ENCODE measurements at regions not wholly inside any gene's neighbourhood (a gene's known extent, or its start where the extent isn't known, plus 50 kb on each side); places are given as distances from the start of the nearest gene placed in this dataset.

GRCh38 chr3:95424279-95424678 is 1361.4 kb downstream of the NSUN3 start:
- WGBS, 3 donors = 78 to 82% (median 80%) methylated on average over 5 of the region's 5 CpGs
- H3K9me3 ChIP-seq = no peaks in the 10 kb centered on the region
- TF ChIP-seq CTCF (IDR thresholded peaks at IDR 0.05) = no peak
- H3K27ac ChIP-seq = no peak overlapping the region
- ATAC-seq = no peak
- H3K4me3 ChIP-seq = no peak overlapping the region
- H3K36me3 ChIP-seq (ENCODE audit: insufficient read depth in 1 of 2, low read depth in 1 of 2) = no peaks in the 10 kb centered on the region
- no peaks in the 10 kb centered on the region for H3K4me1 ChIP-seq
- no peak for DNase-seq
- no peaks in the 10 kb centered on the region for H3K27me3 ChIP-seq (ENCODE audit: insufficient read depth in 3 of 3, low read length in 2 of 3)
- intact Hi-C loops (cut with DNase I) = no loop called here

- no peak overlapping the region for H3K27ac ChIP-seq
- WGBS, 3 donors = 0 to 1% (median 0%) methylated on average over 1 of the region's 1 CpG
- no peaks in the 10 kb centered on the region for H3K36me3 ChIP-seq (ENCODE audit: insufficient read depth in 1 of 2, low read depth in 1 of 2)
- H3K27me3 ChIP-seq (ENCODE audit: insufficient read depth in 3 of 3, low read length in 2 of 3) = no peaks in the 10 kb centered on the region
- TF ChIP-seq CTCF (IDR thresholded peaks at IDR 0.05) = no peak
- no peak for ATAC-seq
- no peaks in the 10 kb centered on the region for H3K4me1 ChIP-seq
- intact Hi-C loops (cut with DNase I) = no loop called here
- DNase-seq = no peak
- H3K9me3 ChIP-seq = no peaks in the 10 kb centered on the region
- H3K4me3 ChIP-seq = no peak overlapping the region
These were observed 1371.6 kb downstream of the NSUN3 start for GRCh38 chr3:95434491-95434890.

GRCh38 chr3:95437409-95437808 is 1374.5 kb downstream of the NSUN3 start:
- H3K27me3 ChIP-seq (ENCODE audit: insufficient read depth in 3 of 3, low read length in 2 of 3) = no peaks in the 10 kb centered on the region
- DNase-seq = no peak

GRCh38 chr3:95438274-95438673 is 1375.4 kb downstream of the NSUN3 start:
- intact Hi-C loops (cut with DNase I) = no loop called here
- H3K4me3 ChIP-seq = no peak overlapping the region
- no peak for TF ChIP-seq CTCF (IDR thresholded peaks at IDR 0.05)
- no peak for DNase-seq
- H3K4me1 ChIP-seq = no peaks in the 10 kb centered on the region
- H3K27ac ChIP-seq = no peak overlapping the region
- H3K27me3 ChIP-seq (ENCODE audit: insufficient read depth in 3 of 3, low read length in 2 of 3) = no peaks in the 10 kb centered on the region
- no peaks in the 10 kb centered on the region for H3K9me3 ChIP-seq
- no peak for ATAC-seq
- no peaks in the 10 kb centered on the region for H3K36me3 ChIP-seq (ENCODE audit: insufficient read depth in 1 of 2, low read depth in 1 of 2)

More at GRCh38 chr3:95437409-95437808, 1374.5 kb downstream of the NSUN3 start:
- H3K9me3 ChIP-seq = no peaks in the 10 kb centered on the region
- no peaks in the 10 kb centered on the region for H3K36me3 ChIP-seq (ENCODE audit: insufficient read depth in 1 of 2, low read depth in 1 of 2)
- no peak overlapping the region for H3K27ac ChIP-seq
- no peak for ATAC-seq
- intact Hi-C loops (cut with DNase I) = no loop called here
- TF ChIP-seq CTCF (IDR thresholded peaks at IDR 0.05) = no peak
- H3K4me1 ChIP-seq = no peaks in the 10 kb centered on the region
- H3K4me3 ChIP-seq = no peak overlapping the region

- intact Hi-C loops (cut with DNase I) = no loop called here
- ATAC-seq = no peak
These were observed 1371.6 kb upstream of the EPHA6 start for GRCh38 chr3:95442766-95443165.

More at GRCh38 chr3:95442766-95443165, 1371.6 kb upstream of the EPHA6 start:
- WGBS, 3 donors = 70 to 82% (median 74%) methylated on average over 2 of the region's 2 CpGs
- no peaks in the 10 kb centered on the region for H3K9me3 ChIP-seq
- TF ChIP-seq CTCF (IDR thresholded peaks at IDR 0.05) = no peak
- H3K27me3 ChIP-seq (ENCODE audit: insufficient read depth in 3 of 3, low read length in 2 of 3) = no peaks in the 10 kb centered on the region
- H3K27ac ChIP-seq = no peak overlapping the region
- no peaks in the 10 kb centered on the region for H3K36me3 ChIP-seq (ENCODE audit: insufficient read depth in 1 of 2, low read depth in 1 of 2)
- no peak overlapping the region for H3K4me3 ChIP-seq
- no peak for DNase-seq
- H3K4me1 ChIP-seq = no peaks in the 10 kb centered on the region
